Natural killer cell (primary cell): ENCODE measurements at regions not wholly inside any gene's neighbourhood (a gene's known extent, or its start where the extent isn't known, plus 50 kb on each side); places are given as distances from the start of the nearest gene placed in this dataset.

Experiments
- ATAC-seq, 3 donors: fragments of 150-1000 bp in 2 of 3; fragments of 200-7000 bp in 1 of 3; cut with Tn5 transposase; 1 replicate in 1 of 3; 2 replicates in 2 of 3; pipeline ENCODE4 v1.10.0; 2021; ENCODE audit warnings: mild to moderate bottlenecking in 2 of 3, moderate library complexity in 2 of 3
- DNase-seq, 2 donors: peaks; one replicate each; pipeline versions ENCODE4 v3.0.0 to v3.0.0-alpha.2; 2013 to 2021; ENCODE audit warnings: mixed read lengths in 1 of 2
- H3K27ac ChIP-seq: one replicate; pipeline ENCODE4 v1.5.1; 2013; ENCODE audit warnings: mild to moderate bottlenecking, low read length
- H3K27me3 ChIP-seq: one replicate; pipeline ENCODE4 v1.6.1; 2013; ENCODE audit warnings: low read length; ENCODE audit not compliant: control insufficient read depth, insufficient read depth
- H3K36me3 ChIP-seq: one replicate; pipeline ENCODE4 v1.6.1; 2013; ENCODE audit warnings: low read length; ENCODE audit not compliant: control insufficient read depth, insufficient read depth
- H3K4me1 ChIP-seq: one replicate; pipeline ENCODE4 v1.6.1; 2013; ENCODE audit warnings: low read length; ENCODE audit not compliant: control insufficient read depth, insufficient read depth
- H3K4me3 ChIP-seq: one replicate; pipeline ENCODE4 v1.5.1; 2013; ENCODE audit warnings: low read length
- H3K9me3 ChIP-seq: one replicate; pipeline ENCODE4 v1.6.1; 2013; ENCODE audit warnings: low read length; ENCODE audit not compliant: control insufficient read depth, insufficient read depth
- H3K27ac Mint-ChIP-seq, 2 donors: one replicate each; pipeline ENCODE4 v1.8.0; 2022; ENCODE audit warnings: mild to moderate bottlenecking in 2 of 2, mixed read lengths in 2 of 2, moderate library complexity in 1 of 2
- H3K27me3 Mint-ChIP-seq, 2 donors: one replicate each; pipeline ENCODE4 v1.8.0; 2022; ENCODE audit warnings: low read depth in 2 of 2, mixed read lengths in 2 of 2
- H3K36me3 Mint-ChIP-seq: one replicate; pipeline ENCODE4 v1.8.0; 2022; ENCODE audit warnings: mixed read lengths
- H3K4me1 Mint-ChIP-seq, 2 donors: one replicate each; pipeline ENCODE4 v1.8.0; 2022; ENCODE audit warnings: mixed read lengths in 2 of 2
- H3K4me3 Mint-ChIP-seq: one replicate; pipeline ENCODE4 v1.8.0; 2022; ENCODE audit warnings: mild to moderate bottlenecking, moderate library complexity, mixed read lengths
- H3K9me3 Mint-ChIP-seq, 2 donors: one replicate each; pipeline ENCODE4 v1.8.0; 2022; ENCODE audit warnings: mixed read lengths in 2 of 2
- WGBS: methylation state at CpG from one replicate; pipeline ENCODE4 v1.1.7; 2013; ENCODE audit warnings: missing lambda C conversion rate; ENCODE audit not compliant: insufficient coverage; 5-methylcytosine and 5-hydroxymethylcytosine counted together
- intact Hi-C: fragments of 100-400 bp; cut with micrococcal nuclease; formaldehyde crosslinking; loops from one replicate; pipeline ENCODE4 v1.14.2; 2022
- TF ChIP-seq, protein P1 (sequence below): fragments of 200-600 bp; IDR thresholded peaks from one replicate; pipeline ENCODE4 v1.8.0; 2022; ENCODE audit warnings: antibody characterized with exemption

- H3K27me3 ChIP-seq: no peaks in the 10 kb centered on the region
- WGBS: no CpG with 5 or more reads among the region's 1 CpG
- Mint-ChIP-seq H3K4me1 (no peaks in the 10 kb centered on the region), H3K27me3 (no peaks in the 10 kb centered on the region), H3K4me3 (no peak overlapping the region), H3K27ac (no peak overlapping the region), H3K9me3 (peaks cover 13 to 26% of the 10 kb centered on the region in 2 donors), H3K36me3 (no peaks in the 10 kb centered on the region)
- H3K4me1 ChIP-seq: no peaks in the 10 kb centered on the region
- ATAC-seq: no peak
- no peak overlapping the region for H3K27ac ChIP-seq
- intact Hi-C loops: no loop called here
- H3K9me3 ChIP-seq: peaks cover 3% of the 10 kb centered on the region
- no peaks in the 10 kb centered on the region for H3K36me3 ChIP-seq
- no peak for DNase-seq
- H3K4me3 ChIP-seq: no peak overlapping the region
- TF ChIP-seq, protein P1, sequence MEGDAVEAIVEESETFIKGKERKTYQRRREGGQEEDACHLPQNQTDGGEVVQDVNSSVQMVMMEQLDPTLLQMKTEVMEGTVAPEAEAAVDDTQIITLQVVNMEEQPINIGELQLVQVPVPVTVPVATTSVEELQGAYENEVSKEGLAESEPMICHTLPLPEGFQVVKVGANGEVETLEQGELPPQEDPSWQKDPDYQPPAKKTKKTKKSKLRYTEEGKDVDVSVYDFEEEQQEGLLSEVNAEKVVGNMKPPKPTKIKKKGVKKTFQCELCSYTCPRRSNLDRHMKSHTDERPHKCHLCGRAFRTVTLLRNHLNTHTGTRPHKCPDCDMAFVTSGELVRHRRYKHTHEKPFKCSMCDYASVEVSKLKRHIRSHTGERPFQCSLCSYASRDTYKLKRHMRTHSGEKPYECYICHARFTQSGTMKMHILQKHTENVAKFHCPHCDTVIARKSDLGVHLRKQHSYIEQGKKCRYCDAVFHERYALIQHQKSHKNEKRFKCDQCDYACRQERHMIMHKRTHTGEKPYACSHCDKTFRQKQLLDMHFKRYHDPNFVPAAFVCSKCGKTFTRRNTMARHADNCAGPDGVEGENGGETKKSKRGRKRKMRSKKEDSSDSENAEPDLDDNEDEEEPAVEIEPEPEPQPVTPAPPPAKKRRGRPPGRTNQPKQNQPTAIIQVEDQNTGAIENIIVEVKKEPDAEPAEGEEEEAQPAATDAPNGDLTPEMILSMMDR: no peak
These were observed 494.6 kb upstream of the ID4 start for GRCh38 chr6:19342616-19343015.

- WGBS: 100% methylated on average over 1 of the region's 3 CpGs
- no peaks in the 10 kb centered on the region for H3K9me3 ChIP-seq
- no peaks in the 10 kb centered on the region for H3K4me1 ChIP-seq
- no peaks in the 10 kb centered on the region for H3K4me1 Mint-ChIP-seq
- H3K36me3 ChIP-seq: no peaks in the 10 kb centered on the region
- no peaks in the 10 kb centered on the region for H3K27me3 ChIP-seq
- TF ChIP-seq, protein P1: no peak
- H3K4me3 Mint-ChIP-seq: no peak overlapping the region
- H3K4me3 ChIP-seq: no peak overlapping the region
- intact Hi-C loops: no loop called here
- H3K27me3 Mint-ChIP-seq: no peaks in the 10 kb centered on the region
- H3K9me3 Mint-ChIP-seq: peaks cover 2 to 18% of the 10 kb centered on the region in 2 donors
- no peak overlapping the region for H3K27ac Mint-ChIP-seq
- no peak for DNase-seq
- H3K27ac ChIP-seq: no peak overlapping the region
- no peak for ATAC-seq
- no peaks in the 10 kb centered on the region for H3K36me3 Mint-ChIP-seq
These were observed 487.7 kb upstream of the ID4 start for GRCh38 chr6:19349429-19349828.

GRCh38 chr6:19354181-19354580 lies 483.0 kb upstream of the ID4 start:
- TF ChIP-seq, protein P1: no peak
- H3K4me3 ChIP-seq: no peak overlapping the region
- WGBS: no CpG with 5 or more reads among the region's 1 CpG
- H3K4me3 Mint-ChIP-seq: no peak overlapping the region
- H3K27me3 Mint-ChIP-seq: no peaks in the 10 kb centered on the region
- no peak overlapping the region for H3K27ac Mint-ChIP-seq
- H3K36me3 Mint-ChIP-seq: no peaks in the 10 kb centered on the region
- peaks cover 2 to 13% of the 10 kb centered on the region in 2 donors for H3K9me3 Mint-ChIP-seq
- H3K4me1 ChIP-seq: no peaks in the 10 kb centered on the region
- ATAC-seq: no peak
- H3K9me3 ChIP-seq: no peaks in the 10 kb centered on the region
- no peaks in the 10 kb centered on the region for H3K4me1 Mint-ChIP-seq
- intact Hi-C loops: no loop called here
- H3K27ac ChIP-seq: no peak overlapping the region
- no peaks in the 10 kb centered on the region for H3K27me3 ChIP-seq
- no peaks in the 10 kb centered on the region for H3K36me3 ChIP-seq
- DNase-seq: no peak

- TF ChIP-seq, protein P1: no peak
- Mint-ChIP-seq H3K4me1 (no peaks in the 10 kb centered on the region), H3K27me3 (no peaks in the 10 kb centered on the region), H3K4me3 (no peak overlapping the region), H3K9me3 (peaks cover 3 to 6% of the 10 kb centered on the region in 2 donors), H3K36me3 (no peaks in the 10 kb centered on the region), H3K27ac (no peak overlapping the region)
- Histone ChIP-seq H3K27ac (no peak overlapping the region), H3K4me3 (no peak overlapping the region), H3K27me3 (no peaks in the 10 kb centered on the region), H3K4me1 (no peaks in the 10 kb centered on the region), H3K36me3 (no peaks in the 10 kb centered on the region), H3K9me3 (no peaks in the 10 kb centered on the region)
- intact Hi-C loops: no loop called here
- ATAC-seq: no peak
- WGBS: 100% methylated on average over 2 of the region's 2 CpGs
- no peak for DNase-seq
These were observed 480.5 kb upstream of the ID4 start for GRCh38 chr6:19356692-19357091.
